ENCODE measurements at regions not wholly inside any gene's neighbourhood (a gene's known extent, or its start where the extent isn't known, plus 50 kb on each side); places are given as distances from the start of the nearest gene placed in this dataset.

GRCh38 chr4:3818371-3818770, 52.2 kb downstream of the ADRA2C start:
- Mint-ChIP-seq H3K4me1 (no peaks in the 10 kb centered on the region), H3K9me3 (peaks cover 0 to 2% (median 0%) of the 10 kb centered on the region in 9 donors), H3K36me3 (no peaks in the 10 kb centered on the region), H3K27me3 (peaks cover 0 to 9% (median 0%) of the 10 kb centered on the region in 5 donors), H3K27ac (peak overlapping the region in 1 of 10 donors; percentile 10), H3K4me3 (no peak overlapping the region)
- DNase-seq (no peak), ATAC-seq (no peak)
- POLR2A ChIA-PET, result no interaction called here

GRCh38 chr4:3819210-3819919, 53.2 kb downstream of the ADRA2C start:
- Mint-ChIP-seq H3K4me3 (no peak overlapping the region), H3K9me3 (peaks cover 0 to 2% (median 0%) of the 10 kb centered on the region in 9 donors), H3K36me3 (no peaks in the 10 kb centered on the region), H3K4me1 (peaks cover 0 to under 1% (median 0%) of the 10 kb centered on the region in 4 donors), H3K27me3 (peaks cover 0 to 10% (median 0%) of the 10 kb centered on the region in 5 donors), H3K27ac (no peak overlapping the region)
- ATAC-seq (no peak), DNase-seq (no peak)
- POLR2A ChIA-PET, result no interaction called here

GRCh38 chr4:3820016-3820805, 54.0 kb downstream of the ADRA2C start:
- ATAC-seq (no peak), DNase-seq (no peak)
- Mint-ChIP-seq H3K4me1 (peaks cover 0 to 5% (median 0%) of the 10 kb centered on the region in 4 donors), H3K27ac (no peak overlapping the region), H3K9me3 (peaks cover 0 to 2% (median 0%) of the 10 kb centered on the region in 9 donors), H3K4me3 (no peak overlapping the region), H3K27me3 (peaks cover 0 to 14% (median 4%) of the 10 kb centered on the region in 5 donors), H3K36me3 (no peaks in the 10 kb centered on the region)
- POLR2A ChIA-PET, result no interaction called here

GRCh38 chr4:3820806-3821579, 54.8 kb downstream of the ADRA2C start:
- H3K9me3 Mint-ChIP-seq, result peaks cover 0 to 2% (median 0%) of the 10 kb centered on the region in 9 donors
- ATAC-seq (no peak), DNase-seq (no peak)
- H3K4me3 Mint-ChIP-seq, result no peak overlapping the region
- H3K27me3 Mint-ChIP-seq, result peaks cover 0 to 14% (median 4%) of the 10 kb centered on the region in 5 donors
- no peaks in the 10 kb centered on the region for H3K36me3 Mint-ChIP-seq
- POLR2A ChIA-PET, result no interaction called here
- peaks cover 0 to 5% (median 0%) of the 10 kb centered on the region in 4 donors for H3K4me1 Mint-ChIP-seq
- no peak overlapping the region for H3K27ac Mint-ChIP-seq

- H3K27me3 Mint-ChIP-seq, result peaks cover 0 to 14% (median 4%) of the 10 kb centered on the region in 5 donors
- DNase-seq (no peak), ATAC-seq (no peak)
- no peak overlapping the region for H3K27ac Mint-ChIP-seq
- peaks cover 0 to 5% (median 0%) of the 10 kb centered on the region in 4 donors for H3K4me1 Mint-ChIP-seq
- no peaks in the 10 kb centered on the region for H3K36me3 Mint-ChIP-seq
- POLR2A ChIA-PET, result no interaction called here
- H3K4me3 Mint-ChIP-seq, result no peak overlapping the region
- peaks cover 0 to 2% (median 0%) of the 10 kb centered on the region in 9 donors for H3K9me3 Mint-ChIP-seq
These were observed 55.5 kb downstream of the ADRA2C start for GRCh38 chr4:3821580-3822229.

GRCh38 chr4:3822230-3822947, 56.2 kb downstream of the ADRA2C start:
- Mint-ChIP-seq H3K4me1 (peaks cover 0 to 5% (median 0%) of the 10 kb centered on the region in 4 donors), H3K9me3 (peaks cover 0 to 2% (median 0%) of the 10 kb centered on the region in 9 donors), H3K4me3 (no peak overlapping the region), H3K27ac (peak overlapping the region in 1 of 10 donors; percentile 21), H3K36me3 (no peaks in the 10 kb centered on the region), H3K27me3 (peaks cover 0 to 19% (median 4%) of the 10 kb centered on the region in 5 donors)
- POLR2A ChIA-PET, result no interaction called here
- no peak for DNase-seq
- ATAC-seq, result no peak

- Mint-ChIP-seq H3K27ac (no peak overlapping the region), H3K4me3 (no peak overlapping the region), H3K27me3 (peaks cover 0 to 19% (median 4%) of the 10 kb centered on the region in 5 donors), H3K9me3 (peaks cover 0 to 2% (median 0%) of the 10 kb centered on the region in 9 donors), H3K4me1 (peaks cover 0 to 5% (median 0%) of the 10 kb centered on the region in 4 donors), H3K36me3 (no peaks in the 10 kb centered on the region)
- no peak for ATAC-seq
- DNase-seq, result no peak
- POLR2A ChIA-PET, result no interaction called here
These were observed 57.5 kb downstream of the ADRA2C start for GRCh38 chr4:3823496-3824341.

- Mint-ChIP-seq H3K9me3 (no peaks in the 10 kb centered on the region), H3K27ac (no peak overlapping the region), H3K4me1 (peaks cover 0 to 5% (median 0%) of the 10 kb centered on the region in 4 donors), H3K36me3 (no peaks in the 10 kb centered on the region), H3K27me3 (peaks cover 0 to 18% (median 7%) of the 10 kb centered on the region in 5 donors), H3K4me3 (no peak overlapping the region)
- POLR2A ChIA-PET, result no interaction called here
- ATAC-seq (no peak), DNase-seq (no peak)
These were observed 58.5 kb downstream of the ADRA2C start for GRCh38 chr4:3824521-3825270.

GRCh38 chr4:3825530-3825929, 59.3 kb downstream of the ADRA2C start:
- ATAC-seq (no peak), DNase-seq (no peak)
- no peaks in the 10 kb centered on the region for H3K36me3 Mint-ChIP-seq
- H3K27me3 Mint-ChIP-seq, result peaks cover 0 to 25% (median 12%) of the 10 kb centered on the region in 5 donors
- H3K9me3 Mint-ChIP-seq, result no peaks in the 10 kb centered on the region
- POLR2A ChIA-PET, result no interaction called here
- H3K4me3 Mint-ChIP-seq, result no peak overlapping the region
- H3K27ac Mint-ChIP-seq, result no peak overlapping the region
- peaks cover 0 to 5% (median 0%) of the 10 kb centered on the region in 4 donors for H3K4me1 Mint-ChIP-seq

- H3K27me3 Mint-ChIP-seq, result peaks cover 0 to 29% (median 12%) of the 10 kb centered on the region in 5 donors
- POLR2A ChIA-PET, result no interaction called here
- H3K27ac Mint-ChIP-seq, result no peak overlapping the region
These were observed 60.3 kb downstream of the ADRA2C start for GRCh38 chr4:3826247-3827172.

More at GRCh38 chr4:3826247-3827172, 60.3 kb downstream of the ADRA2C start:
- Mint-ChIP-seq H3K36me3 (no peaks in the 10 kb centered on the region), H3K4me1 (peaks cover 0 to 5% (median 0%) of the 10 kb centered on the region in 4 donors), H3K9me3 (no peaks in the 10 kb centered on the region), H3K4me3 (no peak overlapping the region)
- ATAC-seq (no peak), DNase-seq (no peak)
